CD4-positive, alpha-beta T cell treated with Interleukin-1 beta for 1 hour (primary cell): ENCODE measurements at regions not wholly inside any gene's neighbourhood (a gene's known extent, or its start where the extent isn't known, plus 50 kb on each side); places are given as distances from the start of the nearest gene placed in this dataset.
A peak's percentile ranks its signal among the peaks of the same experiment; 100 is the strongest.
"Not testable (repeated sequence)": the region's sequence is repeated elsewhere in the genome, so short reads cannot be mapped to it uniquely, and the experiment has no call there.

Experiments
- DNase-seq, 2 donors: peaks; one replicate each; pipeline ENCODE4 v3.0.0-alpha.2; 2020 to 2022

GRCh38 chr2:110333114-110334095 lies 121.1 kb upstream of the MTLN start:
- not testable (repeated sequence) for DNase-seq

GRCh38 chr2:110331625-110332024 lies 119.3 kb upstream of the MTLN start:
- DNase-seq, result not testable (repeated sequence)

- not testable (repeated sequence) for DNase-seq
These were observed 117.4 kb upstream of the MTLN start for GRCh38 chr2:110329760-110330159.

GRCh38 chr2:110329158-110329557 lies 116.8 kb upstream of the MTLN start:
- not testable (repeated sequence) for DNase-seq

DNA sequence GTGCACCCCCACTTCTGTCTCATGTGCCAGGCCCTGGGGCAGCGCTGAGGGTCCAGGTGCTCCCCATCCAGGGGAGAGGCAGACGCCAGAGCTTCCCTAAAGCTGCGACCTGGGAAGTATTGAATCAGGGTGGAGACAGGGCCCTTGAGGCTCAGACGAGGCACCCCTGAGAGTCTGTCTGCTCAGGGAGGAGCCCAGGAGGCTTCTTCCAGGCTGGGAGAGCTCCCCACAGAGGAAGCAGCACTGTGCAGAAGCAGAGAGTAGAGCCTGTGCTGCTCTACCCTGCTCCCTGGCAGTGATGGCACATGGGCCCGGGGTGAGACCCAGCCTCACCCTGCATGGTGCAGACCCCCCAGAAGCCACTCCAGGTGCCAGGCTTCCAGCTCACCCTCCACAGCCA lies 116.3 kb upstream of the MTLN start:
- not testable (repeated sequence) for DNase-seq

DNA sequence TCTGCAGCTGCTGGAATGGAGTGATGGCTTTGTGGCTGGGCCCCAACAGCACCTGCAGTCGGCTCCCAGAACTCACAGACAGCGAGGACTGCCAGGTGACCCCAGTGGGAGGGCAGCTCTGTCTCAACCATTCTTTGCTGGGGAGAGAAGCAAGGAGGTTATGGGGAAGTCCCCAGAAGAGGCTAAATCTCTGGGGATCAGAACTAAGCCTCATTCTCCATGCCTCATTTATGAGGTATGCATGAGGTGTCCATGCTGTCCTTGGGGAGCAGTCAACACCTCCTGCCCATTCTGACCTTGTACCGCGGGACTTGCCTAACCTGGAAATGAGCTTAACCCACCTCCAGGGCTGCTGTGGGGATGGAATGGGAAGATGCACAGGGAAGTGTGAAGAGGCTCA lies 111.5 kb upstream of the MTLN start:
- not testable (repeated sequence) for DNase-seq

GRCh38 chr2:110322535-110322934 lies 110.2 kb upstream of the MTLN start:
- DNase-seq, result not testable (repeated sequence)

DNA sequence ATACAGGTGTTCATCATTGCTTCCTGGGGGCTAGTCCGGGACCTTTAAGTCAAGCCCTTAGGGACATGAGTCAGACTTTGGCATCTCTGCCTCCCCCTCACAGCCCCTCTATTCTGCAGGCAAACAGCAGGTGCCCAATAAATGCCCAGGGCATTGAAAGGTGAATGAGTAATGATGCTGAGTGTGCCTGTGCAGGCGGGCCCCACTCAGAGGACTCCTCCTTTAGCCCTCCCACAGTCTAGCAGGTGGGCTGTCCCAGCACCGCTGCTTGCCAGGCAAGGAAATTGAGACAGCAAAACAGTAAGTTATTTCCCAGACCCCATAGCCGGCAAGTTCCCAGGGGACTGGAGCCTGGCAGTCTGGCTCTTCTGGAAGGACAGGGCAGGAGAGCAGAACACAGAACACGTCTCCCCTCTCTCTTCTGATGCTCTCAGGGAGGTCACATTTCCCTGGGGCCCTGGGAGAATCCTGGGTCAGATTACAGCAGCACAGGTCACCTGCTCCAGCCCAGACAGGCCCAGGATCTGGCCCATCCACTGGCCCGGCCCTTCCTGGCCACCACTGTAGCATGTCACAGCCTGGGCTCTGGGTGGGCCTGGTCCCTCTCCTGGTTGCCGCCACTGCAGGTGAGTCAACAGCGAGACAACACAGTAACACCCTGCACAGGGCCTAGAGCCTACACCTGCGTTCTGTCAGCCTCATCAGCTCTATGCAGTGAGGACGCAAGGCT lies 108.7 kb upstream of the MTLN start:
- DNase-seq, result not testable (repeated sequence)

GRCh38 chr2:110318898-110319297 lies 106.6 kb upstream of the MTLN start:
- DNase-seq, result not testable (repeated sequence)

DNA sequence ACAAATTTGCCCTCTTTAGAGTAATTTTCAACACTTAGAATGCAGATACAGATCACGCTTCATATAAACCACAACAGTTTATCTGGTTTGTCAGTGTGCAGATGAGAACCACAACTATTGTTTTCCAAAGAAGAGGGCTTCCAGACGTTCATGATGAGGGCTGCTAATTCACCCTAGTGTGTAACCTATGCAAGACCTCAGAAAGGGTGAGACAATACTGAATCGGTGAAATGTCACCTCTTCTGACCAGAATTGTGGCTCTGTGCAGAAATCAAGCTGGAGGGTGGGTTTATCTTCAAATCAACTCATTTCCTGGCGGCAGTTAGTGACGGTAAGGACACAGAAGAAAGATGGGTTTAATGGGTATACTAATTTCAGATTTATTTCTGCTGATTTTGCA lies 105.0 kb upstream of the MTLN start:
- DNase-seq, result not testable (repeated sequence)

DNA sequence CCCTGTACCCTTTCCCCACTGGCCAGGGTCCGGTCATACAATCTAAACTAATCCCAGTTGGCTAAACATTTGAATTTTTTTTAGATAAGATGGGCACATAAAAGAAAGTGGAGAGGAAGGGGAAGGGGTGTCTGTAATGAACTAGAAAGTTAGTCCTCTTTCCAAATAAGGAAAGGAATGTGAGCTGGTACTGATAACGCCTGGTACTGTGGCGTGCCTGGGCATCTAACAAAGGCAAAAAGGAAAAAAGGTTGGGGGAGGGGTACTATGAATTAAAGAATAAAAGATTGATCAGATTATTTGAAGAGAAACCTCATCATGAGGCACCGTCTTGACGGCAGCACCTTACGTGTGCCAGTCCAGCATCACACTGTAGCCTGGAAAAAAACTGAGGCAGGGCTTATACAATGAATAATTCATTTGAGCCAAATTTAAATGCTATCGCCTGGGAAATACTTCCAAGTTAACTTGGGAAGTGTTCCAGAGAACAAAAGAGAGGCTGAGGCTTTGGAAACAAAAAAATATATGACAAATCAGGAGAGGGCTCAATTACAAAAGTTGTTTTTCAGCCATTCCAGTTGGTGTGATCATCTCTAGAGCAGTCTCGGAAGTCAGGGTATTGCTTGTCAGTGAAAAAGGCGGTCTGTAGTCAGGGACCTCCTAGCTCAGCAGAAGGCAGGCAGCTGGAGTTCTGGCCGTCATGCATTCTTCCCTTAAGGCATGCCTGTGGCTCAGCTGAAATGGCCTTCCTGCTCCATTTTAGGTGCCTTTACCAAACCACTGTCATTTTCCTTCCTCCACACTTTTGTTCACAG lies 103.9 kb upstream of the MTLN start:
- DNase-seq, result not testable (repeated sequence)

GRCh38 chr2:110315054-110315820 lies 102.9 kb upstream of the MTLN start:
- DNase-seq, result not testable (repeated sequence)

- not testable (repeated sequence) for DNase-seq
These were observed 102.1 kb upstream of the MTLN start for GRCh38 chr2:110314472-110314871.

GRCh38 chr2:110313032-110313431 lies 100.7 kb upstream of the MTLN start:
- not testable (repeated sequence) for DNase-seq

DNA sequence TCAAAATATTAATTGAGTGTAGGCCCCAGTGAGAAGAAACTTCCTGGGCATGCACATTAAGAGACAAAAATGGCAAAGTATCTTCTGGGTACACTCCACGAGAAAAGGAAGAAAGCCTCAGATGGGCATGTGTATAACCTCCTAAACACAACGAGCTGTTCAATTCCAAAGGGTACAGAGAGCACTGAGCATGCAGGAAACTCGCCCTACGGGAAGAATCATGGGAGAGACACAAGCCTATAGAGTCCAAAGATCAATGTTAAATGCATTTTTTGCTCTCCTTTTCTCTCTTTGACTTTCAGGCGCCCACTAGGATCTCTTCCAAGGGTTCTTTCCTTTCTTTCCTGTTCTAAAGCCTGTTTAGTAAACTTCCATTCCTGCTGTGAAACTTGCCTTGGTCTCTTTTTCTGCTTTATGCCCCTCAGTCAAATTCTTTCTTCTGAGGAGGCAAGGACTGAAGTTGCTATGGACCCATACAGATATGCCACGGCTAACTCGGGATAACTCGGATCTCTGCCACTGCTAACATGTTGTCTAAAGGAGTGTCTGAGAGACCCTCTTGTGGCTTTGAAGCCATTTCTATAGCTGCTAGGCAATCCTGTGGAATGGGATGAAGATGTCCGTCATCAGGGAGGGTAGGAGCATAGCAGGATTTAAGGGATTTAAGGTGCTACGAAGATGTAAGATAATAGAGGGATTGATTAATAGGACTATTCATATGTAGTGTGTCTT lies 99.5 kb upstream of the MTLN start:
- DNase-seq, result not testable (repeated sequence)

DNA sequence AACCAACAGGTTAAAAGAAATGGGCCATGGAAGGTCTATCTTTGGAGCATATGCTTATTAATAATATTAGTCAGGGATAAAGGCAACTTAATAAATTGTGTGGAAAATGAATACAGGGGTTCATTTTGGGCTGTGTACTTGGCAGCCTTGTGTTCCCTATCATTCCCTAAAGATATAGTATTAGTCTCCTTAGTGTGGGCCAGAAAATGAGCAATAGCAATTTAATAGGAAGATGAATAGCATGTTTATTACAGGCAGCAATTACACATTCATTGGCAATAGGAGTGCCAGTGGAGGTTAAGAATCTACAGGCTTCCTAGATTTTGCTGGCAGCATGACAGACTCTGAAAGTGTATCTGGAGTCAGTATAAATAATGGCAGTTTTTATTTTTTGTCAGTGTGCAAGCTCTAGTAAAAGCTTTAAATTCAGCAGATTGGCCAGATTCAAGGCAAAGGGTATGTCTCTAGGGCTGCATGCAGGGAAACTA lies 98.7 kb upstream of the MTLN start:
- not testable (repeated sequence) for DNase-seq

GRCh38 chr2:110308728-110309127 lies 96.4 kb upstream of the MTLN start:
- not testable (repeated sequence) for DNase-seq

DNA sequence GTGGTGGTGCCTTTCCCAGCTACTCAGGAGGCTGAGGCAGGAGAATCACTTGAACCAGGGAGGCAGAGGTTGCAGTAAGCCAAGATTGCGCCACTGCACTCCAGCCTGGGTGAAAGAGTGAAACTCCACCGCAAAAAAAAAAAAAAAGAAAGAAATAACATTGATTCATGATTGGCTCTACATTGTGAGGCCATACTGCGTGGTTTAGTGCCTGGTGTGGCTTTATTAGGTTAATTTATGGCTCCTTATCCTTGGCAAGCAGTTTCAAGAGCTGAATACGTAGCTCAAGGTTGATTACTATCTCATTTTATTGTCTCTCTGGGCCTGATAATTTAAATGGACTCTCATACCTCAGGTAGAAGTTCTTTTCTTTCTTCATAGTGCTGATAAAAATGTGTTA lies 80.5 kb upstream of the MTLN start:
- not testable (repeated sequence) for DNase-seq

DNA sequence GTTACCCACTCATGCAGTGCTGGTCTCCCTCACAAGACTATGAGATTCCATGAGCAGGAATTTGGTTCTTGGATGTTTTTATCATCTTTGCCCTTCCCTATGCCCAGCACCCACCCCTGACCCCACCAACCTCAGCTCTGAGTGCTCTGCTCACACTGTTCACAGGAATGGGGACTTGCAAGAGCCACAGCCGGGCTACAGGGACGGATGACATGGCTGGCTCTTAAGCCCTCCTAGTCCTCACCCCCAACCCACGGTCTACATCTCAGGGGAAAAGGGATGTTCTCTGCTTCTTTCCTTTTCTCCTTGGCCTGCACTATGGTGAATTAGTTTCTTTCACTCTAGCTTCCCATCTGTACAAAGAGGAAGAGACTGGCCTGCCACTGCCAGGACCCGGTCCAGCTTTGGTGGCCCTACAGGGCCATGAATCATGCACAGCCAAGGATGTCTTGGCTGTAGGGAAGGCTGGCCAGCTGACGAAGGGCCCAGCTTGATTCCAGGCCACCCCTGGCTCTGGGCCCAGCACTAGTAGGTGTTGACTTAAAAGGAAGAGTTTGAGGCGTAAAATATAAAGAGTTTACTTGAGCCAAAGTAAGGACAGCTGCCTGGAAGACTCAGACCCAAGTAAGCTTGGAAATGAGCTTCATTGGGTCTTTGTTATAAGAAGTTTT lies 79.7 kb upstream of the MTLN start:
- peak in 1 of 2 donors; percentile 0 for DNase-seq

DNA sequence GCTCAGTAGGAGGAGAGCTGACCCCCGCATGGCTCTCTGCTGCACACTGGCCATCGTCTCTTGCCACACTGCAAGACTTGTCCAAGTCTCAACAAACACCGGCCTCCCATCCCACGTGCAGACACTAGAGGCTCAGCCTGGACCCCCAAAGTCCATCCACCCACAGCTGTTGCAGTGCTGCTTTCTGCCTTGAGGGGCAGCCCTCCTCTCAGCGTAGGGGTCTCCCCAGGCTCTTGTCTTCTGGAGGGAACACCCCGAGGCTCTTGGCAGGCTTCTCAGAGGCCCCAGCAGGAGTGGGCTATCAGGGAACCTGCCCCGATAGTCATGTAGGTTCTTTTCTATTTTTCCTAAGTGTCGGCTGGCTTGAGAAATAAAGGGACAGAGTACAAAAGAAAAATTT lies 75.5 kb upstream of the MTLN start:
- not testable (repeated sequence) for DNase-seq
